Left lung (tissue), 4 donors: ENCODE measurements at regions not wholly inside any gene's neighbourhood (a gene's known extent, or its start where the extent isn't known, plus 50 kb on each side); places are given as distances from the start of the nearest gene placed in this dataset.

Source experiments
- ATAC-seq: fragments of 200-7000 bp; cut with Tn5 transposase; one replicate; pipeline ENCODE4 v1.9.1; 2020; ENCODE audit warnings: moderate library complexity
- DNase-seq, 4 donors: peaks; one replicate each; pipeline ENCODE4 v3.0.0-alpha.2; 2013 to 2020
- H3K27ac ChIP-seq, 2 donors: fragments of 200-600 bp; sonication (generic) in 1 of 2; one replicate each; pipeline versions ENCODE4 v1.5.0 to v1.8.0; 2020 to 2021
- H3K27me3 ChIP-seq, 2 donors: fragments of 200-600 bp; sonication (generic) in 1 of 2; one replicate each; pipeline versions ENCODE4 v1.5.0 to v1.8.0; 2020 to 2021
- H3K36me3 ChIP-seq, 2 donors: fragments of 200-600 bp; sonication (generic) in 1 of 2; one replicate each; pipeline versions ENCODE4 v1.5.0 to v1.8.0; 2020 to 2021
- H3K4me1 ChIP-seq, 2 donors: fragments of 200-600 bp; one replicate each; pipeline ENCODE4 v1.8.0; 2021
- H3K4me3 ChIP-seq, 2 donors: fragments of 200-600 bp; sonication (generic) in 1 of 2; one replicate each; pipeline versions ENCODE4 v1.5.0 to v1.8.0; 2020 to 2021; ENCODE audit warnings: mild to moderate bottlenecking in 1 of 2
- H3K9me3 ChIP-seq, 2 donors: fragments of 200-600 bp; sonication (generic) in 1 of 2; one replicate each; pipeline versions ENCODE4 v1.5.0 to v1.8.0; 2020 to 2021
- CTCF ChIP-seq, 2 donors: fragments of 200-600 bp; sonication (generic) in 1 of 2; IDR thresholded peaks; one replicate each; pipeline versions ENCODE4 v1.5.0 to v1.8.0; 2021; ENCODE audit warnings: antibody characterized with exemption in 2 of 2
- intact Hi-C, 2 donors: fragments of 100-400 bp; cut with DNase I; formaldehyde crosslinking; loops; one replicate each; pipeline versions ENCODE4 v1.11.2 to v1.14.2; 2022
- donor health status: DM: no; HTN: yes; CAD: no.
- donor health status: DM: no; HTN: no; CAD: no.

DNA sequence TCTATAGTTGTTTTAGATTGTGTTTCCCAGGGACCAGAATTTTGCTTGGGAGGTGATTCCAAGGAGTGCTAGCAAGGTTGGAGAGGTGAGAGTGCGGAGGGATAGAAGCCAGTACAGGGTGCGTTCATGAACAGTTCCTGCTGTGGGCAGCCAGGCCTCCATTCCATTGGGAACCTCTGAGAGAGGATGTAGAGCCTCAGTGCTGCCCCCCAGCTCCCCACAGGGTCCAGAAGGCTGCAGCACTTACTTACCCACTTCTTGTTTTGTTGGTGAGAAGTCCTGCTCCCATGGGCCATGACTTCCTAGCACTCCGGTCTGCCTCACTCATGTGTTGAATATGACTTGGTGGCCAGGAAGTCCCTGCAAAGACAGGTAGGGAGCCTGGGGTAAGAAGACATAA lies 128.2 kb upstream of the GAS1 start:
- TF ChIP-seq CTCF (IDR thresholded peaks at IDR 0.05), result no peak
- peaks cover 0 to 7% of the 10 kb centered on the region in 2 donors for H3K9me3 ChIP-seq
- H3K4me3 ChIP-seq, result no peak overlapping the region
- no peak overlapping the region for H3K27ac ChIP-seq
- no peaks in the 10 kb centered on the region for H3K27me3 ChIP-seq
- DNase-seq (no peak), ATAC-seq (no peak)
- H3K36me3 ChIP-seq, result no peaks in the 10 kb centered on the region
- intact Hi-C loops, result no loop called here
- H3K4me1 ChIP-seq, result no peaks in the 10 kb centered on the region

- H3K27me3 ChIP-seq, result no peaks in the 10 kb centered on the region
- intact Hi-C loops, result no loop called here
- no peaks in the 10 kb centered on the region for H3K36me3 ChIP-seq
- H3K27ac ChIP-seq, result no peak overlapping the region
- DNase-seq, result no peak
- no peak overlapping the region for H3K4me3 ChIP-seq
- ATAC-seq, result no peak
- no peaks in the 10 kb centered on the region for H3K4me1 ChIP-seq
- peaks cover 0 to 7% of the 10 kb centered on the region in 2 donors for H3K9me3 ChIP-seq
- TF ChIP-seq CTCF (IDR thresholded peaks at IDR 0.05), result no peak
These were observed 129.5 kb upstream of the GAS1 start for GRCh38 chr9:87076825-87077224.

- Histone ChIP-seq H3K36me3 (no peaks in the 10 kb centered on the region), H3K4me1 (no peaks in the 10 kb centered on the region), H3K27ac (no peak overlapping the region), H3K4me3 (no peak overlapping the region), H3K9me3 (peaks cover 0 to 7% of the 10 kb centered on the region in 2 donors), H3K27me3 (no peaks in the 10 kb centered on the region)
- intact Hi-C loops, result no loop called here
- no peak for TF ChIP-seq CTCF (IDR thresholded peaks at IDR 0.05)
- DNase-seq (no peak), ATAC-seq (no peak)
These were observed 130.7 kb upstream of the GAS1 start for GRCh38 chr9:87077986-87078385.

DNA sequence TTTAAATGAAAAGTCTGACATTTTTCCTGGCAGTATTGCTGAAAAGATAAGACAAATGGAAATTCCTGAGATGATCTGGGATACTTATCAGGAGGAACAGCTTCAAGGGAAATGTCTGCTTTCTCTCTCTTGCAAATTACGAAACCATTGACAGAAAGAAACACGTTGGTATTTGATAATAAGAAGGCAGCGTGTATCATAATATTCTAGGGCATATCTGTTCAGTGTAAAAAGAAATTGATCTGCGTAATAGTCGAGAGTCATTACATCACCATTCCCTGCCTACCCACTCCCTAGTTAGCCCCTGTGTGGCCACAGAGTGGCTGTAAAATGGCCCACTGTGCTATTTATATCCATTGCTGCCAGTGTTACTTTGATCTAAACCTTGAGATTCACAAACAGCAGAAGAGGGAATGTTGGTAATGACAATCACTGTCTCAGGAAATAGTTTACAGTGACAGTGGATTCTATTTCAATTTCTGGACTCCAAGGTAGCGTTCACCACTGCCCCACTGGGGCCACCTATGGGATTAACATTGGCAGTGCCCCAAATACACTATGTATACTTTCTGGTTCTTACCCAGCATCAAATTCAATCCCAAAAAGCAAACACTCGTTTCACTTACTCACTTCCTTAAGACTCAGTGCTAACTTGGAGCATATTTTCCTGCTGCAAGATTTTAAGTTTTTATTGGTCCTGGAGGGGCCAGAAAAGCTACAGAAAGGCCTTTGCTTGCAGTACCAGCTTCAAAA lies 133.4 kb upstream of the GAS1 start:
- intact Hi-C loops, result no loop called here
- ATAC-seq (no peak), DNase-seq (no peak)
- Histone ChIP-seq H3K9me3 (peaks cover 0 to 7% of the 10 kb centered on the region in 2 donors), H3K4me3 (no peak overlapping the region), H3K27ac (no peak overlapping the region), H3K4me1 (no peaks in the 10 kb centered on the region), H3K36me3 (no peaks in the 10 kb centered on the region), H3K27me3 (no peaks in the 10 kb centered on the region)
- TF ChIP-seq CTCF (IDR thresholded peaks at IDR 0.05), result no peak

DNA sequence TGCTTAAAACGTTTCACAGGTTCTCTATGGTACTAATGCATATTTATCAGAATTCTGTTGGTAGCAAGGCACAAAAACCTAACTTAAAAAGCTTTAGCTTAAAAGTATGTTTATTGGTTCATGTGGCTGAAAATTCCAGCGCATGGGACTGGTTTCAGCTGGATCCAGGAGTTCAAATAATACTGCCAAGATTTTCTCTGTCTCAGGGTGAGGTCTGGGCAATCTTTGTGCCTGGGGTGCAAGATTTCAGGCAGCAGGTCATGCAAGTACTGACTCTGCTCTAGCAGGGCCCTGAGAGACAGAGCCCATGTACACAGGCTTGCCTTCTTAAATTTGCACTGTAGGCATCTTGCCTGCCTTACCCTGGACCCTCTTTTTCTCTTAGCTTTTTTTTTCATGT lies 134.2 kb upstream of the GAS1 start:
- Histone ChIP-seq H3K4me3 (no peak overlapping the region), H3K27ac (no peak overlapping the region), H3K36me3 (no peaks in the 10 kb centered on the region), H3K9me3 (peaks cover 0 to 7% of the 10 kb centered on the region in 2 donors), H3K4me1 (no peaks in the 10 kb centered on the region), H3K27me3 (no peaks in the 10 kb centered on the region)
- no peak for TF ChIP-seq CTCF (IDR thresholded peaks at IDR 0.05)
- intact Hi-C loops, result no loop called here
- DNase-seq, result no peak
- no peak for ATAC-seq
